GM23338 (cell line): ENCODE measurements at regions not wholly inside any gene's neighbourhood (a gene's known extent, or its start where the extent isn't known, plus 50 kb on each side); places are given as distances from the start of the nearest gene placed in this dataset.

Source experiments
- ATAC-seq: fragments of 200-7000 bp; cut with Tn5 transposase; 3 replicates; pipeline ENCODE4 v1.9.1; 2020
- DNase-seq: peaks from one replicate; pipeline ENCODE4 v3.0.0-alpha.2; 2015; ENCODE audit warnings: low spot score
- H2AFZ ChIP-seq: fragments of 200-600 bp; sonication (generic); 2 replicates; pipeline ENCODE4 v1.8.0; 2016; ENCODE audit warnings: antibody characterized with exemption, mild to moderate bottlenecking, moderate library complexity
- H3F3A ChIP-seq: fragments of 200-600 bp; sonication (generic); replicated peaks from 2 replicates; pipeline ENCODE4 v1.8.0; 2017; ENCODE audit warnings: antibody characterized with exemption, mixed run types, low read depth
- H3K27ac ChIP-seq: fragments of 200-600 bp; sonication (generic); 2 replicates; pipeline ENCODE4 v1.6.1; 2016; ENCODE audit warnings: low read depth
- H3K27me3 ChIP-seq: fragments of 200-600 bp; sonication (generic); 2 replicates; pipeline ENCODE4 v1.8.0; 2016; ENCODE audit warnings: mild to moderate bottlenecking, mixed run types, moderate library complexity; ENCODE audit not compliant: insufficient read depth
- H3K36me3 ChIP-seq: fragments of 200-600 bp; sonication (generic); 2 replicates; pipeline ENCODE4 v1.8.0; 2016; ENCODE audit warnings: mild to moderate bottlenecking; ENCODE audit not compliant: insufficient read depth
- H3K4me1 ChIP-seq: fragments of 200-600 bp; sonication (generic); 2 replicates; pipeline ENCODE4 v1.8.0; 2016; ENCODE audit warnings: mild to moderate bottlenecking, moderate library complexity; ENCODE audit not compliant: insufficient read depth
- H3K4me2 ChIP-seq: fragments of 200-600 bp; sonication (generic); 2 replicates; pipeline ENCODE4 v1.7.1; 2017; ENCODE audit warnings: mixed run types
- H3K4me3 ChIP-seq: fragments of 200-600 bp; sonication (generic); 2 replicates; pipeline ENCODE4 v1.6.1; 2016; ENCODE audit warnings: mixed run types
- H3K79me2 ChIP-seq: fragments of 200-600 bp; sonication (generic); replicated peaks from 2 replicates; pipeline ENCODE4 v1.8.0; 2017; ENCODE audit warnings: mild to moderate bottlenecking; ENCODE audit not compliant: insufficient read depth
- H3K9me2 ChIP-seq: fragments of 200-600 bp; sonication (generic); 2 replicates; pipeline ENCODE4 v1.8.0; 2017; ENCODE audit not compliant: insufficient read depth
- H4K20me1 ChIP-seq: fragments of 200-600 bp; sonication (generic); replicated peaks from 2 replicates; pipeline ENCODE4 v1.8.0; 2017; ENCODE audit warnings: mild to moderate bottlenecking; ENCODE audit not compliant: insufficient read depth
- H3K27ac Mint-ChIP-seq: 2 replicates; pipeline ENCODE4 v1.8.0; 2020; ENCODE audit warnings: inconsistent platforms, mild to moderate bottlenecking, moderate library complexity, mixed read lengths
- H3K27me3 Mint-ChIP-seq: 3 replicates; pipeline ENCODE4 v1.8.0; 2022; ENCODE audit warnings: low read depth, mild to moderate bottlenecking, moderate library complexity, mixed read lengths, inconsistent platforms; ENCODE audit not compliant: insufficient read depth, poor library complexity
- H3K36me3 Mint-ChIP-seq: 3 replicates; pipeline ENCODE4 v1.8.0; 2021; ENCODE audit warnings: low read depth, mild to moderate bottlenecking, inconsistent platforms, moderate library complexity, mixed read lengths
- H3K4me1 Mint-ChIP-seq: 3 replicates; pipeline ENCODE4 v1.8.0; 2020; ENCODE audit warnings: mild to moderate bottlenecking, inconsistent platforms, mixed read lengths
- H3K4me3 Mint-ChIP-seq: 3 replicates; pipeline ENCODE4 v1.8.0; 2021; ENCODE audit warnings: moderate library complexity, mild to moderate bottlenecking, inconsistent platforms, mixed read lengths
- H3K9me3 Mint-ChIP-seq: 3 replicates; pipeline ENCODE4 v1.8.0; 2020; ENCODE audit warnings: moderate library complexity, mild to moderate bottlenecking, inconsistent platforms, mixed read lengths
- EZH2 ChIP-seq: fragments of 200-600 bp; sonication (generic); IDR thresholded peaks from one replicate; pipeline ENCODE4 v1.8.0; 2017; ENCODE audit warnings: antibody characterized with exemption, mild to moderate bottlenecking, low read depth; ENCODE audit not compliant: unreplicated experiment
- EZH2phosphoT487 ChIP-seq: fragments of 200-600 bp; sonication (generic); IDR thresholded peaks from one replicate; pipeline ENCODE4 v1.8.1; 2018; ENCODE audit warnings: antibody characterized with exemption; ENCODE audit not compliant: unreplicated experiment
- JUNB ChIP-seq: IDR thresholded peaks from one replicate; pipeline ENCODE4 v1.6.1; 2016; ENCODE audit warnings: antibody characterized with exemption; ENCODE audit not compliant: unreplicated experiment
- POLR2AphosphoS5 ChIP-seq: IDR thresholded peaks from 2 replicates; pipeline ENCODE4 v1.6.1; 2016; ENCODE audit warnings: antibody characterized with exemption, low read depth
- REST ChIP-seq: IDR thresholded peaks from one replicate; pipeline ENCODE4 v1.6.1; 2018; ENCODE audit warnings: antibody characterized with exemption; ENCODE audit not compliant: unreplicated experiment
- STAT1 ChIP-seq: IDR thresholded peaks from one replicate; pipeline ENCODE4 v1.6.1; 2016; ENCODE audit warnings: antibody characterized with exemption; ENCODE audit not compliant: unreplicated experiment
- ZNF114 ChIP-seq: fragments of 250-450 bp; sonication (Bioruptor Pico); IDR thresholded peaks from 2 replicates; pipeline ENCODE4 v1.5.0; 2020; ENCODE audit warnings: mild to moderate bottlenecking, moderate library complexity
- ZNF331 ChIP-seq: fragments of 250-450 bp; sonication (Bioruptor Pico); IDR thresholded peaks from 2 replicates; pipeline ENCODE4 v1.5.0; 2020; ENCODE audit warnings: low read depth, mild to moderate bottlenecking, moderate library complexity
- ZNF462 ChIP-seq: fragments of 250-450 bp; sonication (Bioruptor Pico); IDR thresholded peaks from 2 replicates; pipeline ENCODE4 v1.5.0; 2020; ENCODE audit warnings: mild to moderate bottlenecking, moderate library complexity
- TF ChIP-seq, protein P1 (sequence below): IDR thresholded peaks from 2 replicates; pipeline ENCODE4 v1.6.1; 2016; ENCODE audit warnings: antibody characterized with exemption

GRCh38 chr16:86306011-86306644 lies 204.2 kb upstream of the FOXF1 start:
- Histone ChIP-seq H3K27me3 (no peaks in the 10 kb centered on the region), H3K4me3 (no peak overlapping the region), H3K9me2 (no peaks in the 10 kb centered on the region; the same call in 1 of the 2 replicates), H3K27ac (no peak overlapping the region), H2AFZ (no peak overlapping the region), H4K20me1 (no peaks in the 10 kb centered on the region), H3K79me2 (no peaks in the 10 kb centered on the region), H3K4me2 (no peak overlapping the region), H3F3A (no peaks in the 10 kb centered on the region), H3K36me3 (no peaks in the 10 kb centered on the region), H3K4me1 (peaks cover 5% of the 10 kb centered on the region; the same call in 1 of the 2 replicates)
- ATAC-seq (no peak), DNase-seq (no peak)
- Mint-ChIP-seq H3K36me3 (no peaks in the 10 kb centered on the region), H3K27ac (no peak overlapping the region), H3K4me1 (peaks cover 7% of the 10 kb centered on the region), H3K27me3 (peaks cover 4% of the 10 kb centered on the region), H3K9me3 (no peaks in the 10 kb centered on the region), H3K4me3 (no peak overlapping the region)
- no peak for TF ChIP-seq POLR2AphosphoS5

GRCh38 chr16:86306811-86307513 lies 203.4 kb upstream of the FOXF1 start:
- H3F3A ChIP-seq = no peaks in the 10 kb centered on the region
- H3K4me2 ChIP-seq = no peak overlapping the region
- Mint-ChIP-seq H3K27ac (no peak overlapping the region), H3K4me1 (peaks cover under 1% of the 10 kb centered on the region; the same call in 1 of the 3 replicates), H3K36me3 (no peaks in the 10 kb centered on the region), H3K9me3 (no peaks in the 10 kb centered on the region), H3K27me3 (peaks cover 6% of the 10 kb centered on the region), H3K4me3 (no peak overlapping the region)
- H3K36me3 ChIP-seq = no peaks in the 10 kb centered on the region
- H3K4me1 ChIP-seq = no peaks in the 10 kb centered on the region
- no peak overlapping the region for H3K27ac ChIP-seq
- H3K79me2 ChIP-seq = no peaks in the 10 kb centered on the region
- ATAC-seq (no peak), DNase-seq (no peak)
- H4K20me1 ChIP-seq = no peaks in the 10 kb centered on the region
- H2AFZ ChIP-seq = no peak overlapping the region
- no peak overlapping the region for H3K4me3 ChIP-seq
- no peaks in the 10 kb centered on the region; the same call in 1 of the 2 replicates for H3K9me2 ChIP-seq
- H3K27me3 ChIP-seq = no peaks in the 10 kb centered on the region
- TF ChIP-seq EZH2 (no peak), POLR2AphosphoS5 (no peak), ZNF114 (no peak), ZNF462 (CRISPR knock-in tag) (no peak), STAT1 (no peak), REST (no peak), ZNF331 (no peak), JUNB (no peak), EZH2phosphoT487 (no peak)
- TF ChIP-seq, protein P1, sequence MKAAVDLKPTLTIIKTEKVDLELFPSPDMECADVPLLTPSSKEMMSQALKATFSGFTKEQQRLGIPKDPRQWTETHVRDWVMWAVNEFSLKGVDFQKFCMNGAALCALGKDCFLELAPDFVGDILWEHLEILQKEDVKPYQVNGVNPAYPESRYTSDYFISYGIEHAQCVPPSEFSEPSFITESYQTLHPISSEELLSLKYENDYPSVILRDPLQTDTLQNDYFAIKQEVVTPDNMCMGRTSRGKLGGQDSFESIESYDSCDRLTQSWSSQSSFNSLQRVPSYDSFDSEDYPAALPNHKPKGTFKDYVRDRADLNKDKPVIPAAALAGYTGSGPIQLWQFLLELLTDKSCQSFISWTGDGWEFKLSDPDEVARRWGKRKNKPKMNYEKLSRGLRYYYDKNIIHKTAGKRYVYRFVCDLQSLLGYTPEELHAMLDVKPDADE = no peak
